ENCODE measurements at regions not wholly inside any gene's neighbourhood (a gene's known extent, or its start where the extent isn't known, plus 50 kb on each side); places are given as distances from the start of the nearest gene placed in this dataset.

- Histone ChIP-seq H3K4me3 (no peak overlapping the region), H3K27ac (no peak overlapping the region)
These were observed 453.3 kb downstream of the ELAVL2 start for GRCh38 chr9:23372703-23373102.

- Histone ChIP-seq H3K4me3 (no peak overlapping the region), H3K27ac (no peak overlapping the region)
These were observed 450.5 kb downstream of the ELAVL2 start for GRCh38 chr9:23375511-23375910.

DNA sequence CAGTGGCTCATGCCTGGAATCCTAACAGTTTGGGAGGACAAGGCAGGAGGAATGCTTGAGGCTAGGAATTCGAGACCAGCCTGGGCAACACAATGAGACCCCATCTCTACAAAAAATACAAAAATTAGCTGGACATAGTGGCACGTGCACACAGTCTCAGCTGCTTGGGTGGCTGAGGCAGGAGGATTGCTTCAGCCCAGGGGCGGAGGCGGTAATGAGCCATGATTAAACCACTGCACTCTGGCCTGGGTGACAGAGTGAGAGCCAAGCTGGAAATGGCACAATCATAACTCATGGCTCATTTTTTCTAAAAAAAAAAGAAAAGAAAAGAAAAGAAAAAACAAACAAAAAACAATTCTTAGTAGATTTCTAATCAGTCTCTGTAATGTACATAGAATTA, 446.2 kb downstream of the ELAVL2 start:
- no peak overlapping the region for H3K27ac ChIP-seq
- no peak overlapping the region for H3K4me3 ChIP-seq

GRCh38 chr9:23380821-23381220, 445.2 kb downstream of the ELAVL2 start:
- Histone ChIP-seq H3K4me3 (no peak overlapping the region), H3K27ac (no peak overlapping the region)

GRCh38 chr9:23382418-23382817, 443.6 kb downstream of the ELAVL2 start:
- Histone ChIP-seq H3K27ac (no peak overlapping the region), H3K4me3 (no peak overlapping the region)

- H3K4me3 ChIP-seq, result no peak overlapping the region
- H3K27ac ChIP-seq, result no peak overlapping the region
These were observed 431.9 kb downstream of the ELAVL2 start for GRCh38 chr9:23394189-23394588.

DNA sequence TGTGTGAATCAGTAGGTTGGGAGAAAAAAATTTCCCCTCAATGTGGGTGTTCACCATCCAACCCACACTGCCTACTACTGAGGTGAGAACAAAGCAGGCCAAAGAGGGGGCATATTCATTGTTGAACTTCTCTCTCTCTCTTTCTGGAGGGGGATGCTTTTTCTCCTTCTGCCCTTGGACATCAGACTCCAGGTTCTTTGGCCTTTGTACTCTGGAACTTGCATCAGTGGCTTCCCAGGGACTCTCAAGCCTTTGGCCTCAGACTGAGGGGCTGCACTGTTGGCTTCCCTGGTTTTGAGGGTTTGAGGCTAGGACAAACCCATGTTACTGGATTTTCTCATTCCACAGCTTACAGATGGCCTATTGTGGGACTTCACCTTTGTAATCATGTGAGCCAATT, 417.2 kb downstream of the ELAVL2 start:
- Histone ChIP-seq H3K27ac (no peak overlapping the region), H3K4me3 (no peak overlapping the region)

- Histone ChIP-seq H3K27ac (no peak overlapping the region), H3K4me3 (no peak overlapping the region)
These were observed 414.0 kb downstream of the ELAVL2 start for GRCh38 chr9:23412046-23412445.

GRCh38 chr9:23412458-23412857, 413.6 kb downstream of the ELAVL2 start:
- Histone ChIP-seq H3K4me3 (no peak overlapping the region), H3K27ac (no peak overlapping the region)

DNA sequence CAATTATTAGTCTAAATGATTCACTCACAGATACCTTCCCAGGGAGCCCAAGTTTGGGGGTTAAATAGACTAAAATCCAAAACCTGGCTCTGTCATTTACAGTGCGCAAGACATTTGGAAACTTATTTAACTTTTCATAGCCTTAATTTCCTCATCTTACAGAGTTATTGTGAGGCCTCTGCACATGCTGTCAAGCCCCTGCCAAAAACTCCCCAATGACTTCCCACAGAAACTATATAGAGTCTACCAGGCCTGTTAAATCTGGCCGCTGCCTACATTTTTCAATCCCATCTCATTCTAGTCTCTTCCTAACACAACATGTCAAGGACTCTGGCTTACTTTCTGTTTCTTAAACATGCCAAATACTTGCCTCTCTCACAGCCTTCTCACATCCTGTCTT, 412.5 kb downstream of the ELAVL2 start:
- Histone ChIP-seq H3K27ac (no peak overlapping the region), H3K4me3 (no peak overlapping the region)

- no peak overlapping the region for H3K27ac ChIP-seq
- no peak overlapping the region for H3K4me3 ChIP-seq
These were observed 402.0 kb downstream of the ELAVL2 start for GRCh38 chr9:23423999-23424398.

DNA sequence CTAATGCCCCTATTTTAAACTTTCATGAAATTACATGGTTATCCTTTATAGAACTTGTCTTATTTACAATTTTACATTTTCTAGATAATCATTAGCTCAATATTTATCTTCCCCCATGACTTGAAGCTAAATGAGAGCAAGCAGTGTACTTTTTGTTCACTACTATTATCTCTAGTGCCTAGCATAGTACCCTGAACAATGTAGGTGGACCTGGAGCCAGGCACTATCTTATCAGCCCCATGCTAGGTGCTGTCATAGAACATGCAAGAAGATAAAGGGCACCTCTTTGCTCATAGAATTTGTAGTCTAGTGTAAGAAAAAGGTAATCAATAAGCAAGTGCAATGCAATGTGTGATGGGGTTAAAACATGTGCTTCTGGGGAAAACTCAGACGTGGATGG, 399.9 kb downstream of the ELAVL2 start:
- no peak overlapping the region for H3K27ac ChIP-seq

DNA sequence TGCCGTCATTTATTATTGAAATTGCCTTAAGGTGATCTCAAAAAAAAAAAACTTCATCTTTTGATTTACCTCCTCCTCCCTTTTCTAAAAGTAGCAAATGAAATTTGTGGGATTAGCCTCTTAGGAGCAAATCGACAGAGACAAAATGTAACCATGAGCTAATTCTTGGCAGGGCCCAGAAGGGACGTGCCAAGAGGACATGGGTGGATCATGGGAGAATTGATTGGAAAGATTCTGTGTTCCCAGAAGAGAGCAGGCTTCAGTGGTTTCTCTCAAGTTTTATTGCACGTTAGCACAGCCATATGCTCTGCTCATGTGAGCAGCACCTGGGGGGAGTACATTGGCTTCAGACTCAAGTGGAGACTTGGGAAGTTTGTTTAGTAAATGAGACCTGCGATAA, 394.6 kb downstream of the ELAVL2 start:
- H3K4me3 ChIP-seq, result no peak overlapping the region
- no peak overlapping the region for H3K27ac ChIP-seq

More for the DNA sequence above, 399.9 kb downstream of the ELAVL2 start:
- no peak overlapping the region for H3K4me3 ChIP-seq

- H3K4me3 ChIP-seq, result no peak overlapping the region
- H3K27ac ChIP-seq, result no peak overlapping the region
These were observed 391.4 kb downstream of the ELAVL2 start for GRCh38 chr9:23434654-23435053.

DNA sequence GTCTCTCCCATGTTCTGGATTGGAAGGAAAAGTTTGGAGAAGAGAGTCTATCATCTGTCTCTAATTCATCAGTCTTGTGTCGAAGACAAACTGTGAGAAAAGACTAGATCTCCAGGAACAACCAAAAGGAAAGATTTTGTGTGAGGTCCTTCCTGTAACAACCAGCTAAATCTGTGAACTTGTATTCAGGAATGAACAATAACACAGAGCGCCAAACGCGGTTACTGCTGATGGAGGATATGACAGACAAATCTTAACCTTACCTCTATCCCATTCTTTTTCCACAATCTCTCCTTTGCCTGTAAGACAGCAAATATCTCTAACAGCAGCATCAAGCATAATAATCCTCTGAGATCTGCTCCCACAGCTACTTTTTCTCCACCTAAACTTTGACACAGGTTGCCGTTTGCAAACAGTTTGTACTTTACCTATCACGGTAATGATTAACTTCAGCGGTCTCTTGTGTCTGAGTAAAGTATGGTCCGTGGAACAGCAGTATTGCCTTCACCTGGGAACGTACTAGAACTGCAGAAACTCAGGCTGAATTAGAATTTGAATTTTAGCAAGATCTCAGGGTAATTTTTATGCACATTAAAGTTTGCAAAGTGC, 387.6 kb downstream of the ELAVL2 start:
- H3K4me3 ChIP-seq, result no peak overlapping the region
- H3K27ac ChIP-seq, result no peak overlapping the region

GRCh38 chr9:23441275-23441674, 384.8 kb downstream of the ELAVL2 start:
- H3K4me3 ChIP-seq, result no peak overlapping the region
- H3K27ac ChIP-seq, result no peak overlapping the region

DNA sequence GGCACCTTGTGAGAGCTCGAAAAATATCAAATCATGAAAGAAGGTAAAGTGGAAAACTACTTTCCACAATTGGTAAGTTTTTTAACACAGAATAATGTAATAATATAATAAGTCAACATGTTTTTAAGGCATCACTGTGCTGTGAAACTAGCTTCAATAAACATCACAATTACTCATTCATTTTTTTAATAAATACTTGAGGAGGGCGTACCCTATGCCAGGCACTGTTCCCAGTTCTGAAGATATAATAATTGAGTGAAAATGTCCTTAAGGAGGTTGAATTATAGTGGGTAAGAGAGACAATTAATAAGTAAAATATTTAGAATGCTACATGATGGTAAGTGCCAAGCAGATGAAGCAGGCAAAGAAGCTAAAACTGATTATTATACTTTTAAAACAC, 381.4 kb downstream of the ELAVL2 start:
- no peak overlapping the region for H3K27ac ChIP-seq
- H3K4me3 ChIP-seq, result no peak overlapping the region

GRCh38 chr9:23447166-23447565, 378.9 kb downstream of the ELAVL2 start:
- H3K27ac ChIP-seq, result no peak overlapping the region
- no peak overlapping the region for H3K4me3 ChIP-seq

GRCh38 chr9:23447944-23448343, 378.1 kb downstream of the ELAVL2 start:
- Histone ChIP-seq H3K4me3 (no peak overlapping the region), H3K27ac (no peak overlapping the region)

DNA sequence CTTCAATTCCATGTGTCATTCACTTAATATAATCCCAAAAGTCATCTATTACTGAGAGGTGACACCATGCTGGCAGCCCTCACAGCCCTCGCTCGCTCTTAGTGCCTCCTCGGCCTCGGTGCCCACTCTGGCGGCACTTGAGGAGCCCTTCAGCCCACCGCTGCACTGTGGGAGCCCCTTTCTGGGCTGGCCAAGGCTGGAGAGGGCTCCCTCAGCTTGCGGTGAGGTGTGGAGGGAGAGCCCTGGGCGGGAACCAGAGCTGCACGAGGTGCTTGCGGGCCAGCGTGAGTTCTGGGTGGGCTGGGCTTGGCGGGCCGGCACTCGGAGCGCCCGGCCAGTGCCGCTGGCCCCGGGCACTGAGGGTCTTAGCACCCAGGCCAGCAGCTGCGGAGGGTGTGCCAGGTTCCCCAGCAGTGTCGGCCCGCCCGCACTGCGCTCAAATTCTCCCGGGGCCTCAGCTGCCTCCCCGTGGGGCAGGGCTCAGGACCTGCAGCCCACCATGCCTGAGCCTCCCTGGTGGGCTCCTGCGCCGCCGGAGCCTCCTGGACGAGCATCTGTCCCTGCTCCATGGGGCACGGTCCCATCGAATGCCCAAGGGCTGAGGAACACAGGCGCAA, 374.1 kb downstream of the ELAVL2 start:
- H3K27ac ChIP-seq, result no peak overlapping the region
- H3K4me3 ChIP-seq, result no peak overlapping the region

DNA sequence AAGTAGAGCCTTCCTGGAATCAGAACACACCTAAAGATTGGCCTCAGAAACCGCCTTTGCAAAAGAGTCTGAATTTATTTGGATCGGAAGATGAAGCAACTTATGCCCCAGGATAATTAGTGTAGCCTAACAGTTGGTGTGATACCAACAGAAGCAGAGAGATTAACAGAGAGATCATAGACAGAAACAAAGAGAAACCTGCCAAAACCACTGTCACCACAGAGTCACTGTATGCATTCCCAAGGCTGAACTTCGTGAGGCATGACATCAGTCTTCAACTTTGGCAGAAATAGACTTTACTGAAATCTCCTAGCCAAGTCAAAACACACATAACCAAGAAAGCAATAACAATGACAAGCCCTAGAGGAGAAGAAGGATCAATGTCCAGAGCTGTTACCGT, 361.8 kb downstream of the ELAVL2 start:
- Histone ChIP-seq H3K27ac (no peak overlapping the region), H3K4me3 (no peak overlapping the region)

DNA sequence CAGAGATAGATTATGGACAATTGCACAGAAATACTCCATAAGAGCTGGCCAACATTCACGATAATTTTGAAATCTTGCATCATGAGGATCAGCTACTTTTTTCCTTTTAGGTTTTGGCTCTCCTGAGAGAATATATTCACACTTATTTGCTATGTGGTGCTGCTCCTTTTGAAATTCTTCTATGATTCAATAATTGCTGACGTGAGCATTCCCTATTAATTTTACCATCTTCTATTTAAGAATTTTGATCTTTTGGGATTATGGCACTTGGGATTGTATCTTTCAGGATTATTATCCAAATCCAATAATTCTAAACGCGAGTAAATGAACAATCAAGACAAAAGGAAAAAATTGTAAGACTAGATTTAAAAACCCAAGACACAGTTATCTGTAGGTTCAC, 358.8 kb downstream of the ELAVL2 start:
- no peak overlapping the region for H3K4me3 ChIP-seq
- H3K27ac ChIP-seq, result no peak overlapping the region

All from skin epidermis (tissue), 12 donors.